GM19240 (cell line): ENCODE measurements at regions not wholly inside any gene's neighbourhood (a gene's known extent, or its start where the extent isn't known, plus 50 kb on each side); places are given as distances from the start of the nearest gene placed in this dataset.
"Not testable (repeated sequence)": the region's sequence is repeated elsewhere in the genome, so short reads cannot be mapped to it uniquely, and the experiment has no call there.

ENCODE experiments used
- DNase-seq: peaks from one replicate; pipeline ENCODE4 v3.0.0; 2011; ENCODE audit warnings: low spot score; ENCODE audit not compliant: insufficient read length

- no peak for DNase-seq
Observed at GRCh38 chr13:22880741-22881720, 299.7 kb upstream of the SGCG start.

- DNase-seq, result not testable (repeated sequence)
Observed at GRCh38 chr13:22881721-22882608, 298.8 kb upstream of the SGCG start.

DNA sequence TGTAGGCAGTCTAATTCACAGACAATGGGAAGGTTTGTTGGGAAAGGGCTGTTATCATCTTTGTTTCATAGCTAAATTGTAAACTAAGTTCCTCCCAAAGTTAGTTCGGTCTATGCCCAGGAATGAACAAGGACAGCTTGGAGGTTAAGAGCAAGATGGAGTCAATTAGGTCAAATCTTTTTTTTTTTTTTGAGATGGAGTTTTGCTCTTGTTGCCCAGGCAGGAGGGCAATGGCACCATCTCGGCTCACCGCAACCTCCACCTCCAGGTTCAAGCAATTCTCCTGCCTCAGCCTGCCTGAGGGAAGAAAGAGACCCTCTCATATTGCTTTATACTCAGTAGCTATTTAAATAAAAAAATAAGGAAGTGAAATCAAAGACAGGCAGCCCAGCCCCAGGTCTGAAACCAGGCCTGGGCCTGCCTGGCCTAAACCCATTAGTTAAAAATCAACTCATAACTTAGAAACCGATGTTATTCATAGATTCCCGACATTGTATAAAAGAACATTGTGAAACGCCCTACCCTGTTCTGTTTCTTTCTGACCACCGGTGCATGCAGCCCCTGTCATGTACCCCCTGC is 297.4 kb upstream of the SGCG start:
- no peak for DNase-seq

DNA sequence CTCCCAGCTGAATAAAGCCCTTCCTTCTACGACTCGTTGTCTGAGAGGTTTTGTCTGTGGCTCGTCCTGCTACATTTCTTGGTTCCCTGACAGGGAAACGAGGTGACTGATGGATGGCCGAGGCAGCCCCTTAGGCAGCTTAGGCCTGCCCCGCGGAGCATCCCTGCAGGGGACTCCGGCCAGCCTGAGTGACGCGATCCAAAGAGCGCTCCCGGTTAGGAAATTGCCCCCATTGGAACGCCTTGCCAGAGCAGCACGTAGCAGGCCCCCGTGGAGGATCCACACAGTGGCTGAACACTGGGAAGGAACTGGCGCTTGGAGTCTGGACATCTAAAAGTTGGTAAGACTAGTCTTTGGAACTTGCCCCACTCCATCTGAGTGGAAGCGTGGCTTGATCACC is 296.8 kb upstream of the SGCG start:
- no peak for DNase-seq

- DNase-seq, result not testable (repeated sequence)
Observed at GRCh38 chr13:22886061-22886460, 294.7 kb upstream of the SGCG start.

- not testable (repeated sequence) for DNase-seq
Observed at GRCh38 chr13:22889376-22889775, 291.4 kb upstream of the SGCG start.

DNA sequence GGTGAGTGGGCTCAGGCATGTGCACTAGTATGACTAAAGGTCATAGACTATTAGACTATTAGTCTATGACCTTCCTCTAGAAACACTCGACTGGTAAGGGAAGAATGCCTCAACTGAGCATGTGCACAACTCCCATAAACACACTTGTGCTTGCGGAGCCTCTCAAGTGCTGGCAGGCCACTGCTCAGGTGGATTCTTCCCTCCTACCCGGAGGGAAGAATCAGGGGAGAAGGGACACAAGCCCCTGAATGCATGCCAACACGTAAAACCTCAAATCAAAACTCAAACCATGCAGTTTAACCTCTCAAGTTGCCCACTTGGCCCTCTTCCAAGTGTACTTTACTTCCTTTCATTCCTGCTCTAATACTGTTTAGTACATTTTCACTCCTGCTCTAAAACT is 287.6 kb upstream of the SGCG start:
- no peak for DNase-seq

GRCh38 chr13:22893777-22894176 is 287.0 kb upstream of the SGCG start:
- DNase-seq, result no peak

GRCh38 chr13:22897571-22898314 is 283.0 kb upstream of the SGCG start:
- DNase-seq, result no peak

DNA sequence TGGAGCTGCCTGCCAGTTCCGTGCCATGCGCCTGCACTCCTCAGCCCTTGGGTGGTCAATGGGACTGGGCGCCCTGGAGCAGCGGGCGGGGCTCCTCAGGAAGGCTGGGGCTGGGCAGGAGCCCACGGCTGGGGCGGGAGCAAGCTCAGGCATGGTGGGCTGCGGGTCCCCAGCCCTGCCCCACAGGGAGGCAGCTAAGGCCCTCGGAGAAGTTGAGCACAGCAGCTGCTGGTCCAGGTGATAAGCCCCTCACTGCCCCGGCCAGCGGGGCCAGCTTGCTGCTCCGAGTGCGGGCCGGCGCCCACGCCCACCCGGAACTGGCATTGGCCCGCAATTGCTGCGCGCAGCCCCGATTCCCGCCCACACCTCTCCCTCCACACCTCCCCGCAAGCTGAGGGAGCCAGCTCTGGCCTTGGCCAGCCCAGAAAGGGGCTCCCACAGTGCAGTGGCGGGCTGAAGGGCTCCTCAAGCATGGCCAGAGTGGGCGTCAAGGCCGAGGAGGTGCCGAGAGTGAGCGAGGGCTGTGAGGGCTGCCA is 280.3 kb upstream of the SGCG start:
- DNase-seq, result not testable (repeated sequence)

DNA sequence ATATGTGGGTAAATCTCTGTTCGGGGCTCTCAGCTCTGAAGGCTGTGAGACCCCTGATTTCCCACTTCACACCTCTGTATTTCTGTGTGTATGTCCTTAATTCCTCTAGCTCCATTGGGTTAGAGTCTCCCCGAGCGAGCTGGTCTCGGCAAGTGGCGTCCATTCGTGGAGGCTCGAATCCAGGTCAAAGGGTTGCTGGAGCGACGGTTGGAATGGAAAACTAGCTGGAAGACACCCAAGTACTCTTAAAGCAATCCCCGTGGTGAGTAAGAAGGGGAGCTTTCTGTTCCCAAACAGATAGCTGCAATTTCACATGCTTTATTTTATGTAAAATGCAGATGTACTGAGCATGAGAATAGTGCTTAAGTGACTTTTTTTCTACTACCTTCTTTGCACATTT is 277.5 kb upstream of the SGCG start:
- no peak for DNase-seq

DNA sequence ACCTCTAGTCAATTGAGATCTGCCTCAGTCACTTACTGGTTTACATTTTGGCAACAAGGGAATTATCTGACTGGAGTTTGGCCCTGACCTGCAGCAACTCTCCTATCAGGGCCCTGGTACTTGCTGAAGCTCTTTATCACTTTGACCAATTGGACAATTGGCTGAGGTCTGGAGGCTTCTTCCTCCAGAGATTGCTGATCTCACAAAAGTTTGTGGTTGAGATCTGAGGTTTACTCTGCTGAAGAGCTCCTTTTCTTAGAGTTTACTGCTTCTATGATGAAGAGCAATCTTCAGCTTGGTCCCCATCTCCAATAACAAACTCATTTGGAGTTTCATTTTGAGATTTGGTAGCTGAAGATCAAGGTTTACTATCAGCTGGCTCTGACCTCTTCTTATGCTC is 276.9 kb upstream of the SGCG start:
- DNase-seq, result no peak

- no peak for DNase-seq
Observed at GRCh38 chr13:22915442-22916082, 265.2 kb upstream of the SGCG start.

DNA sequence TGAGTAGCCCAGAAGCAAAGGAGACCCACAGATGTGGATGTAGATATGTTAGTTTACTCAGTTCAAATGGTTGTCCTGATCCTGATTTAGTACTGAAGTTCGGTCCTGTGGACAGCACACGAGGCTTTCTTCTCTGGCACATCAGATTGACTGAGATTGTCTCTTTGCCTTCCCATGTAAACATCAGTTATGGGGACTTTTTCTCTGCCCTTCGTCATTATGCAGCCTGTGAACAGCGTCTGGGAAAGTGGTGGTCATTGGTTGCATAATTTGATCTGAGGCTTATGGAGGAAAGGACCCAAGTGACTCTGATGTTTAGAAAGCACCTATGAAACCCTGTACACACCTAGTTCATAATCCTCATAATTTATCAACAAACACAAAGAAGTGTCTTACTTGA is 264.5 kb upstream of the SGCG start:
- DNase-seq, result not testable (repeated sequence)

DNA sequence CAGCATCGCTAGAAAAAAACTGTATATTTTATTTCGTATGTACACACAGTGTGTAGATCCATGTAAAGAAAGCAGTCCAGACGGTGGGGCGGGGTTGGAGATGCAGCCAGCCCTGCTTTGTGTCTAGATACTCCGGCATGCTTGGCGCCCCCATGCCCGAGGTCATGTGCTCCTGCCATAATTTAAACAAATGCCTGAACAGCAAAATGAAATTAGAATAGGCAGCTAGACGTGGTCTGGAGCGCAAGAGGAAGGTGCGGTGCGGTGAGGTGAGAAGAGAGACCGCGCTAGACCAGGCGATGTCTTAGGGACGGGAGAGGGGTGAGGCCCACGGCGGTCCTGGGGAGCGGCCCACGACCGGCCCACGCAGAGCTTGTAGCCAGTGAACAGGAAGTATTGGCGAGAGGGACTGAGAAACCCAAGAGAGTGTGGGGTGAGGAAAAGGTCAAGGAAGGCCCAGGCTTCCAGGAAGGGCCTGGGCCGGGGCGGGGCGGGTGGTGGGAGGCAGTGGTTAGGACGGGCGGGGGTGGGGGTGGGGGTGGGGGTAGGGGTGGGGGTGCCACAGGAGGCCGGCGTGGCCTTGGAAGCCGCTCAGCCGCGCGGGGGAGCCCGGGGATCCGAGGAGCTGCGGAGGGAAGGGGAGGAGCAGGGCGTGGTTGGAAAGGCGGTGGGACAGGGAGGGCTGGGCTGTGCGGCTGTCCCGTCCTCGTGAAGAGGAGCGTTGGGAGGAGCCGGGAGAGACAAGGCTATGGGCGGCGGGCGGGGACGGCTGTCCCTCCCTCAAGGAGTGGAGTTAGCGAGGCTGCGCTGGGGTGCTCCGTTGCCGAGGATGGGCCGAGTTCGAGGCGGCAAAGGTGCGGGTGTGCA is 254.7 kb upstream of the SGCG start:
- DNase-seq, result no peak

GRCh38 chr13:22926748-22927400 is 253.9 kb upstream of the SGCG start:
- no peak for DNase-seq

GRCh38 chr13:22927845-22928244 is 252.9 kb upstream of the SGCG start:
- DNase-seq, result not testable (repeated sequence)

DNA sequence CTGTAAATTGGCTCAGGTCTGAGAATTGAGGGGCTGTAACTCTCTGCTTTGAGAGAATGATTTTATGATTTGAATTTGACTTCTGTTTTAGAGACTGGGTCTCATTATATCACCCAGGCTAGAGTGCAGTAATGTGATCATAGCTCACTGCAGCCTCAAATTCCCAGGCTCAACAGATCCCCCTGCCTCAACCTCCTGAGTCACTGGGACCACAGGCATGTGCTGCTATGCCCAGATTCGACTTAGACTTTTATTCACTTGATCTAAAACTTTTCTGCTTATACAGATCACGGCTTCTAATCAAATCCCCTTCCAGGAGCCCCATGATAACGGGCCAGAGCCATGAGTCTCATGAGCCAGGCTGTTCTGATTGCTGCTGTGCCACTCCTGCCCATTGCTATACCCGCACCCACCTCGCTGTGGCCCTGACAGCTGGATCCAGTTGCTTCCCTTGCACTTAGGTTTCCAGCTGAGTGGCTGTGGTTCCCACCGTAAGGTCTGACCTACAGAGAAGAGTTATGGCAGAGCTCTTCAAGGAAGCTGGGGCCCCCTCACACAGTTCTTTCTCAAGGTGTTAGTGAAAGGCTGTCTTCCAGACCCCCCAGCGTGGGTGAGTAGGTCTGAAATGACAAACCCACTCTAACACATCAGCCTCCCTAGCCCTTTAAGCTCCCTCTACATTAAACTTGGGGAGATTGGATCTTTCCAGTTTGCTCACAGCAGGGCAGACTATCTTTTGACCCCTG is 251.2 kb upstream of the SGCG start:
- no peak for DNase-seq
